Nephron (organoid): ENCODE measurements at regions not wholly inside any gene's neighbourhood (a gene's known extent, or its start where the extent isn't known, plus 50 kb on each side); places are given as distances from the start of the nearest gene placed in this dataset.
A peak's percentile ranks its signal among the peaks of the same experiment; 100 is the strongest.

Experiments used
- H3K27ac Mint-ChIP-seq, 3 experiments: 2 replicates each; pipeline ENCODE4 v1.8.0; 2020; ENCODE audit warnings: mixed read lengths in 3 of 3, mild to moderate bottlenecking in 2 of 3, moderate library complexity in 1 of 3
- H3K27me3 Mint-ChIP-seq: 2 replicates; pipeline ENCODE4 v1.8.0; 2021; ENCODE audit warnings: low read depth, mild to moderate bottlenecking, moderate library complexity, mixed read lengths
- H3K36me3 Mint-ChIP-seq: 2 replicates; pipeline ENCODE4 v1.8.0; 2020; ENCODE audit warnings: low read depth, mixed read lengths
- H3K4me1 Mint-ChIP-seq: 2 replicates; pipeline ENCODE4 v1.8.0; 2020; ENCODE audit warnings: mixed read lengths
- H3K4me3 Mint-ChIP-seq, 3 experiments: 2 replicates each; pipeline ENCODE4 v1.8.0; 2020; ENCODE audit warnings: mild to moderate bottlenecking in 3 of 3, mixed read lengths in 3 of 3, moderate library complexity in 2 of 3
- H3K9me3 Mint-ChIP-seq: 2 replicates; pipeline ENCODE4 v1.8.0; 2020; ENCODE audit warnings: mixed read lengths
- TF ChIP-seq, protein P1 (sequence below), 3 experiments: fragments of 200-600 bp; sonication (generic); IDR thresholded peaks; one replicate each; pipeline ENCODE4 v1.5.0; 2021; ENCODE audit warnings: antibody characterized with exemption in 3 of 3; ENCODE audit not compliant: unreplicated experiment in 3 of 3

DNA sequence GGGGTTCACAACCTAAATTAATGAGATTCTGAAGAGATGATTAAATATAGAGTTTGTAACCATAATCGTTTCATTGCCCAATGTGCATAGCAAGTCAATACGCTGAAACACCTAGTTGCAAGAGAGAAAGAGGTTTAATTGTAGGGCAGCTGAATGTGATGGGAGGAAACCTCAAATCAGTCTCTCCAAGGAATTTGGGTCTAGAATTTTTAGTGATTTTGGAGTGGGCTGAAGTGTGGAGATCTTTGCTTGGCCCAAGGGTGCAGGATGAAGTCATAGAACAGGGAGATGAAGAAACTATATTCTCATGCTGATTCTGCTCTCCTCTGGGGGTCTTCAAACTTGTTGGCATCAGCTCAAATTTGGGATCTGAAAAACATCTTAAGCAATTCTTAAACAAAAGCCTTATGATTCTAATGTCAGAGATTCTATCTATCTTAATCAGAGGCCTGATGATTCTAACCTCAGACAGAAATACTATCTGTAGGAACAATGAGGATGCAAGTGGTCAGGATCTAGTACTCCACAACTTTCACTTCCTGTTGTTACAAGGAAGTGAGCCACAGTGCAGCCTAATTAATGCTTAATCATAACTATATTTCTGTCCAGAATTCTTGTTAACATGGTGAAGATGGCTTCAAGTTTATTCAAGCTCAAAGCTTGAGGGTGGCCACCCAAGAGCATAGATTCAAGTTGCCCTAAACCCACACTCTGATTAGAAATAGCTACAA, 80.2 kb upstream of the FUT8 start:
- Mint-ChIP-seq H3K4me1 (peaks cover 25% of the 10 kb centered on the region), H3K27me3 (peaks cover 4% of the 10 kb centered on the region), H3K36me3 (no peaks in the 10 kb centered on the region), H3K27ac (no peak overlapping the region), H3K4me3 (no peak overlapping the region), H3K9me3 (no peaks in the 10 kb centered on the region)
- TF ChIP-seq, protein P1, sequence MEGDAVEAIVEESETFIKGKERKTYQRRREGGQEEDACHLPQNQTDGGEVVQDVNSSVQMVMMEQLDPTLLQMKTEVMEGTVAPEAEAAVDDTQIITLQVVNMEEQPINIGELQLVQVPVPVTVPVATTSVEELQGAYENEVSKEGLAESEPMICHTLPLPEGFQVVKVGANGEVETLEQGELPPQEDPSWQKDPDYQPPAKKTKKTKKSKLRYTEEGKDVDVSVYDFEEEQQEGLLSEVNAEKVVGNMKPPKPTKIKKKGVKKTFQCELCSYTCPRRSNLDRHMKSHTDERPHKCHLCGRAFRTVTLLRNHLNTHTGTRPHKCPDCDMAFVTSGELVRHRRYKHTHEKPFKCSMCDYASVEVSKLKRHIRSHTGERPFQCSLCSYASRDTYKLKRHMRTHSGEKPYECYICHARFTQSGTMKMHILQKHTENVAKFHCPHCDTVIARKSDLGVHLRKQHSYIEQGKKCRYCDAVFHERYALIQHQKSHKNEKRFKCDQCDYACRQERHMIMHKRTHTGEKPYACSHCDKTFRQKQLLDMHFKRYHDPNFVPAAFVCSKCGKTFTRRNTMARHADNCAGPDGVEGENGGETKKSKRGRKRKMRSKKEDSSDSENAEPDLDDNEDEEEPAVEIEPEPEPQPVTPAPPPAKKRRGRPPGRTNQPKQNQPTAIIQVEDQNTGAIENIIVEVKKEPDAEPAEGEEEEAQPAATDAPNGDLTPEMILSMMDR (IDR thresholded peaks at IDR 0.05; ENCODE audit: unreplicated experiment in 3 of 3): no peak

GRCh38 chr14:65333943-65334687, 78.4 kb upstream of the FUT8 start:
- H3K27ac Mint-ChIP-seq: peak overlapping the region; percentile 14 to 66 (median 24)
- H3K9me3 Mint-ChIP-seq: no peaks in the 10 kb centered on the region
- H3K27me3 Mint-ChIP-seq: peaks cover 4% of the 10 kb centered on the region

DNA sequence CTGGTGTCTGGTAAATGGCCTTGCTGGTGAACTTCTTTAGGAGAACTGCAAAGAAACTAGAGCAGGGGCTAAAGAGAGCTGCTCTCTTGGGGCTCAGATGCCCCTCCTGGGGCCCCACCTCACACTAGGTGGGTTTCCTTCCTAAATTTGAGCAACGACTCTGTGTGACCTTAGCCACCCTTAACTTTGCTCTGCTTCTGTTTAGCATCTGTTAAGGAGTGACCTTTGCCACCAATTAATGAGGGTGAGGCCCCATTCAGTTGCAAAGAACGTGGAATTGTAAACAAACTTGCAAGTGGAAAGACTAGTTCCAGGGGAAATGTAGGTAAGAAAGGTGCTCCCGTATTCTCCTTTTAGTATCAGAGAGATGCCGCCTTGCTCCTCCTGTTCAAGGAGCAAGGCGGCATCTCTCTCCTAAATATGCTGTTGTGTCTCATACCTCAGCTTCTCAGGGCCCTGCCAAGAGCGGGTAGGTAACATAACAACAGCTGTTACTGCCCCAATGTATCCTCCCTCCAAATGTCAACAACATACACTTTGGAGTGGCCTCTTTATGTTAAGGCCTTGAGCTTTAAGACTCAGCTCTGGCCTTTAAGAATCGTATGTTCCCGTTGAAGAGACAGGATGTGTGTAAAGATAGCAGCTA, 77.6 kb upstream of the FUT8 start:
- Mint-ChIP-seq H3K27ac (peak overlapping the region; percentile 14 to 66 (median 66)), H3K36me3 (no peaks in the 10 kb centered on the region), H3K27me3 (peaks cover 1% of the 10 kb centered on the region), H3K4me3 (no peak overlapping the region), H3K9me3 (no peaks in the 10 kb centered on the region), H3K4me1 (peaks cover 25% of the 10 kb centered on the region)
- TF ChIP-seq, protein P1 (IDR thresholded peaks at IDR 0.05; ENCODE audit: unreplicated experiment in 3 of 3): no peak

More at GRCh38 chr14:65333943-65334687, 78.4 kb upstream of the FUT8 start:
- Mint-ChIP-seq H3K4me3 (peak overlapping the region in 1 of 3 experiments; percentile 7), H3K4me1 (peaks cover 25% of the 10 kb centered on the region), H3K36me3 (no peaks in the 10 kb centered on the region)
- TF ChIP-seq, protein P1 (IDR thresholded peaks at IDR 0.05; ENCODE audit: unreplicated experiment in 3 of 3): no peak

DNA sequence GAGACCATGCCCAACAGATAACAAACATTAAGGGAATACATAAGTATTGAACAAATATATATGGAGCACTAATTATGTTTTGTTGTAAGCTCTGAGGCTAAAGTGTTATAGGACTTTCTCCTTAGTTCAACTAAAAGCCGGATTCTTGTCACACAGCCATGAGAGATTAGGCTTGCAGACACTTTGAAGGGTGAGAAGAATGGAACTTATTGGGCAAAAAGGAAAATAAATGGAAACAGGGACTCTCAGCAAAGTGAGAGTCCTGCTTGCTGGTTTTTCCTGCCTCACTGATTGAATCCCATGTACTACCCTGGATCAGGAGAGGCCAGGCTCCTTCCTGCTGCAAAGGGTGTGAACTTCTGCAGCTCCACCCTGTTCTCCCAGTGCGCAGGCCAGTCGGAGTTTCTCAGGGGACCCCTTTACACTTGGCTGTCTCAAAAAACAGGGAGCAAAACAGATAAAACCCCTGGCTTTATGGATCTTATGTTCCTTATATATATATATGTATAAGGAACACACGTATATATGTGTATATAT, 77.1 kb upstream of the FUT8 start:
- Mint-ChIP-seq H3K27me3 (no peaks in the 10 kb centered on the region), H3K4me1 (peaks cover 25% of the 10 kb centered on the region), H3K36me3 (no peaks in the 10 kb centered on the region), H3K9me3 (no peaks in the 10 kb centered on the region), H3K4me3 (no peak overlapping the region), H3K27ac (peak overlapping the region in 2 of 3 experiments; percentile 35 to 66)
- TF ChIP-seq, protein P1 (IDR thresholded peaks at IDR 0.05; ENCODE audit: unreplicated experiment in 3 of 3): no peak

DNA sequence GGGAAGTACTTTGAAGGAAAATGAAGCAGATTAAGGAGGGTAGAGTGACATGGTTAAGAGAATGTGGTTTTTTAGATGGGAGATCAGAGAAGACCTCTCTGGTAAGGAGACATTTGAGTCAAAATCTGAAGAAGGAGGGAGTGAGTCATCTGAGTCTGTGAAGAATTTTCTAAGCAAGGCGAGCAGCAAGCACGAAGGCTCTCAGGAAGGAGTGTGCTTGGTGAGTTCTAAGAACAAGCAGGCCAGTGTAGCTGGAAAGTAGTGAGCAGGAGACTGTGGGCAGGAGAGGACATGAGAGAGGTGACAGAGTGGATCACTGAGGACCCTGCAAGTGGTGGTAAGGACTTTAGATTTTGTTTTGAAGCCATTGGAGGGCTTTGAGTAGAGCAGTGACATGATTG, 76.3 kb upstream of the FUT8 start:
- Mint-ChIP-seq H3K27me3 (no peaks in the 10 kb centered on the region), H3K27ac (peak overlapping the region in 1 of 3 experiments; percentile 2), H3K9me3 (no peaks in the 10 kb centered on the region), H3K36me3 (no peaks in the 10 kb centered on the region), H3K4me1 (peaks cover 25% of the 10 kb centered on the region), H3K4me3 (no peak overlapping the region)
- TF ChIP-seq, protein P1 (IDR thresholded peaks at IDR 0.05; ENCODE audit: unreplicated experiment in 3 of 3): no peak
